ENCODE measurements at regions not wholly inside any gene's neighbourhood (a gene's known extent, or its start where the extent isn't known, plus 50 kb on each side); places are given as distances from the start of the nearest gene placed in this dataset.
A peak's percentile ranks its signal among the peaks of the same experiment; 100 is the strongest.

DNA sequence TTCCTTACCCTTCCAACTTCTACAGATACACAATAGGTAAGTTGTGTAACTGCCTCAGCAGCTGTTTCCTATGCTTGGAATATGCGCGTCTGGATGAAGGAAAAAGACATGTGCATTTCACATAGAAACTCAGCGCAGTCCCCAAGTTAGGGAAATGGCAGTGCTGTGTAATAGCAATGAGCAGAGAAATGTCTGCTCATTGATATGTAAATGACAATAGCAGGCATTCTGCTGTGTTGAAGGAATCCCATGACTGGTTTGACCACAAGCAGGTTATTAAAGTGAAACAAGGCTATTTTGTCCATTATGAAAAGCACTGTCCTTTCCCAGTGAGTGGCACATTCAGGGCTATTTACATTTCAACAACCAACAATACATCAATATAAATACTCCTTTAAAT lies 106.6 kb downstream of the BTG1 start:
- Histone ChIP-seq H3K4me3 (ENCODE audit: low read length) (peak overlapping the region; percentile 18; the same call in 1 of the 2 replicates), H3K9ac (ENCODE audit: low read depth, low read length) (peak overlapping the region; percentile 13; the same call in 1 of the 2 replicates), H3K4me1 (ENCODE audit: insufficient read depth, low read length) (peaks cover 33% of the 10 kb centered on the region), H3K36me3 (ENCODE audit: insufficient read depth, low read depth, low read length) (no peaks in the 10 kb centered on the region), H3K27me3 (ENCODE audit: insufficient read depth, low read length) (no peaks in the 10 kb centered on the region), H3K27ac (ENCODE audit: low read length) (no peak overlapping the region), H3K9me3 (ENCODE audit: insufficient read depth, low read depth, low read length) (no peaks in the 10 kb centered on the region)

- H3K4me3 ChIP-seq (ENCODE audit: low read length), result no peak overlapping the region
- H3K4me1 ChIP-seq (ENCODE audit: insufficient read depth, low read length), result peaks cover 33% of the 10 kb centered on the region
- no peaks in the 10 kb centered on the region for H3K9me3 ChIP-seq (ENCODE audit: insufficient read depth, low read depth, low read length)
- no peak overlapping the region for H3K27ac ChIP-seq (ENCODE audit: low read length)
- no peaks in the 10 kb centered on the region for H3K27me3 ChIP-seq (ENCODE audit: insufficient read depth, low read length)
- no peaks in the 10 kb centered on the region for H3K36me3 ChIP-seq (ENCODE audit: insufficient read depth, low read depth, low read length)
- peak overlapping the region; percentile 13; the same call in 1 of the 2 replicates for H3K9ac ChIP-seq (ENCODE audit: low read depth, low read length)
Measured at GRCh38 chr12:92038476-92038875, 107.2 kb downstream of the BTG1 start.

- no peak overlapping the region for H3K27ac ChIP-seq (ENCODE audit: low read length)
- no peaks in the 10 kb centered on the region for H3K27me3 ChIP-seq (ENCODE audit: insufficient read depth, low read length)
- peaks cover 33% of the 10 kb centered on the region for H3K4me1 ChIP-seq (ENCODE audit: insufficient read depth, low read length)
- no peaks in the 10 kb centered on the region for H3K9me3 ChIP-seq (ENCODE audit: insufficient read depth, low read depth, low read length)
- no peaks in the 10 kb centered on the region for H3K36me3 ChIP-seq (ENCODE audit: insufficient read depth, low read depth, low read length)
- H3K4me3 ChIP-seq (ENCODE audit: low read length), result no peak overlapping the region
- H3K9ac ChIP-seq (ENCODE audit: low read depth, low read length), result no peak overlapping the region
Measured at GRCh38 chr12:92036771-92037453, 108.7 kb downstream of the BTG1 start.

- Histone ChIP-seq H3K9ac (ENCODE audit: low read depth, low read length) (no peak overlapping the region), H3K36me3 (ENCODE audit: insufficient read depth, low read depth, low read length) (no peaks in the 10 kb centered on the region), H3K4me1 (ENCODE audit: insufficient read depth, low read length) (peaks cover 33% of the 10 kb centered on the region), H3K9me3 (ENCODE audit: insufficient read depth, low read depth, low read length) (no peaks in the 10 kb centered on the region), H3K27ac (ENCODE audit: low read length) (no peak overlapping the region), H3K4me3 (ENCODE audit: low read length) (no peak overlapping the region), H3K27me3 (ENCODE audit: insufficient read depth, low read length) (no peaks in the 10 kb centered on the region)
Measured at GRCh38 chr12:92036061-92036620, 109.5 kb downstream of the BTG1 start.

- Histone ChIP-seq H3K27ac (ENCODE audit: low read length) (no peak overlapping the region), H3K9ac (ENCODE audit: low read depth, low read length) (no peak overlapping the region; the same call in 1 of the 2 replicates), H3K4me3 (ENCODE audit: low read length) (peak overlapping the region; percentile 32; the same call in 1 of the 2 replicates)
Measured at GRCh38 chr12:92035477-92035876, 110.2 kb downstream of the BTG1 start.

GRCh38 chr12:92034858-92035401 lies 110.7 kb downstream of the BTG1 start:
- no peak overlapping the region for H3K27ac ChIP-seq (ENCODE audit: low read length)
- H3K9me3 ChIP-seq (ENCODE audit: insufficient read depth, low read depth, low read length), result no peaks in the 10 kb centered on the region
- H3K27me3 ChIP-seq (ENCODE audit: insufficient read depth, low read length), result no peaks in the 10 kb centered on the region
- no peaks in the 10 kb centered on the region for H3K36me3 ChIP-seq (ENCODE audit: insufficient read depth, low read depth, low read length)
- peaks cover 33% of the 10 kb centered on the region for H3K4me1 ChIP-seq (ENCODE audit: insufficient read depth, low read length)
- peak overlapping the region; percentile 14; the same call in 1 of the 2 replicates for H3K9ac ChIP-seq (ENCODE audit: low read depth, low read length)
- H3K4me3 ChIP-seq (ENCODE audit: low read length), result peak overlapping the region; percentile 32; the same call in 1 of the 2 replicates

More at GRCh38 chr12:92035477-92035876, 110.2 kb downstream of the BTG1 start:
- no peaks in the 10 kb centered on the region for H3K36me3 ChIP-seq (ENCODE audit: insufficient read depth, low read depth, low read length)
- peaks cover 33% of the 10 kb centered on the region for H3K4me1 ChIP-seq (ENCODE audit: insufficient read depth, low read length)
- no peaks in the 10 kb centered on the region for H3K27me3 ChIP-seq (ENCODE audit: insufficient read depth, low read length)
- no peaks in the 10 kb centered on the region for H3K9me3 ChIP-seq (ENCODE audit: insufficient read depth, low read depth, low read length)

DNA sequence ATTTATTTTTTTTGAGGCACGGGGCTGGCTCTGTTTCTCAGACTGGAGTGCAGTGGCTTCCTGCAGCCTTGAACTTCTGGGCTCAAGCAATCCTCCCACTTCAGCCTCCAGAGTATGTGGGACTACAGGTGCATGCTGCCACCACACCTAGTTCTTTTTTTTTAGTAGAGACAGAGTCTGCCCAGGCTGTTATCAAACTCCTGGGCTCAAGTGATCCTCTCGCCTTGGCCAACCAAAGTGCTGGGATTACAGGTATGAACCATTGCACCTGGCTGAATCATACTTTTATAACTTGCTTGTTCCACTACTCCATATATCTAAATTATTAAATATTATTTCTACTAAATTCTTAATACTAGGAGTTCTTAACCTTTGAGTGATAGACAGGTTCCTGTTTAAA lies 111.6 kb downstream of the BTG1 start:
- Histone ChIP-seq H3K4me3 (ENCODE audit: low read length) (no peak overlapping the region), H3K27ac (ENCODE audit: low read length) (no peak overlapping the region), H3K4me1 (ENCODE audit: insufficient read depth, low read length) (peaks cover 27% of the 10 kb centered on the region), H3K9ac (ENCODE audit: low read depth, low read length) (no peak overlapping the region), H3K27me3 (ENCODE audit: insufficient read depth, low read length) (no peaks in the 10 kb centered on the region), H3K36me3 (ENCODE audit: insufficient read depth, low read depth, low read length) (no peaks in the 10 kb centered on the region), H3K9me3 (ENCODE audit: insufficient read depth, low read depth, low read length) (no peaks in the 10 kb centered on the region)

DNA sequence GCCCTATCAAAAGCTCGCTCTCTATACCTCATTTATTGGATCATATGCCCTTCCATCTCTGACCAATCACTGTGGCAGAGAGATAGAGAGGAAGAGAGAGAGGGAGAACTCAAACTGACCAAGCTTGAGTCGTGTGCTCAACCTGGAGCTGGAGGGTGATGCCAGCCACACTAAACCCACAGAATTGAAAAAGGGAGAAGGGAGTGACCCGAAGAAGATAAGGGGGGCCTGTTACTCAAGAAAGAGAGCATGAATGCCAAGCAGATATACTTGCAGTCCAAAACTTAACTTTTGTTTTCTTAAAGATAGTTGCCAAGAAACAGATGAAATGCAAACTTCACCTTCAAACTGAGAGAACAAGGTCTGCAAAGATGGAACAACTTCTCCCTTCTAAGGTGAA lies 112.7 kb downstream of the BTG1 start:
- H3K27ac ChIP-seq (ENCODE audit: low read length), result no peak overlapping the region
- H3K36me3 ChIP-seq (ENCODE audit: insufficient read depth, low read depth, low read length), result no peaks in the 10 kb centered on the region
- H3K27me3 ChIP-seq (ENCODE audit: insufficient read depth, low read length), result no peaks in the 10 kb centered on the region

GRCh38 chr12:92032101-92032500 lies 113.5 kb downstream of the BTG1 start:
- Histone ChIP-seq H3K27me3 (ENCODE audit: insufficient read depth, low read length) (no peaks in the 10 kb centered on the region), H3K4me3 (ENCODE audit: low read length) (no peak overlapping the region), H3K4me1 (ENCODE audit: insufficient read depth, low read length) (peaks cover 15% of the 10 kb centered on the region), H3K27ac (ENCODE audit: low read length) (no peak overlapping the region), H3K9me3 (ENCODE audit: insufficient read depth, low read depth, low read length) (no peaks in the 10 kb centered on the region), H3K36me3 (ENCODE audit: insufficient read depth, low read depth, low read length) (no peaks in the 10 kb centered on the region), H3K9ac (ENCODE audit: low read depth, low read length) (no peak overlapping the region)

More for the DNA sequence above, 112.7 kb downstream of the BTG1 start:
- H3K9ac ChIP-seq (ENCODE audit: low read depth, low read length), result no peak overlapping the region
- no peaks in the 10 kb centered on the region for H3K9me3 ChIP-seq (ENCODE audit: insufficient read depth, low read depth, low read length)
- peaks cover 16% of the 10 kb centered on the region for H3K4me1 ChIP-seq (ENCODE audit: insufficient read depth, low read length)
- H3K4me3 ChIP-seq (ENCODE audit: low read length), result no peak overlapping the region

- Histone ChIP-seq H3K27me3 (ENCODE audit: insufficient read depth, low read length) (no peaks in the 10 kb centered on the region), H3K9me3 (ENCODE audit: insufficient read depth, low read depth, low read length) (no peaks in the 10 kb centered on the region), H3K27ac (ENCODE audit: low read length) (no peak overlapping the region), H3K36me3 (ENCODE audit: insufficient read depth, low read depth, low read length) (no peaks in the 10 kb centered on the region), H3K4me1 (ENCODE audit: insufficient read depth, low read length) (peaks cover 10% of the 10 kb centered on the region), H3K4me3 (ENCODE audit: low read length) (no peak overlapping the region), H3K9ac (ENCODE audit: low read depth, low read length) (no peak overlapping the region)
Measured at GRCh38 chr12:92030618-92031017, 115.0 kb downstream of the BTG1 start.

DNA sequence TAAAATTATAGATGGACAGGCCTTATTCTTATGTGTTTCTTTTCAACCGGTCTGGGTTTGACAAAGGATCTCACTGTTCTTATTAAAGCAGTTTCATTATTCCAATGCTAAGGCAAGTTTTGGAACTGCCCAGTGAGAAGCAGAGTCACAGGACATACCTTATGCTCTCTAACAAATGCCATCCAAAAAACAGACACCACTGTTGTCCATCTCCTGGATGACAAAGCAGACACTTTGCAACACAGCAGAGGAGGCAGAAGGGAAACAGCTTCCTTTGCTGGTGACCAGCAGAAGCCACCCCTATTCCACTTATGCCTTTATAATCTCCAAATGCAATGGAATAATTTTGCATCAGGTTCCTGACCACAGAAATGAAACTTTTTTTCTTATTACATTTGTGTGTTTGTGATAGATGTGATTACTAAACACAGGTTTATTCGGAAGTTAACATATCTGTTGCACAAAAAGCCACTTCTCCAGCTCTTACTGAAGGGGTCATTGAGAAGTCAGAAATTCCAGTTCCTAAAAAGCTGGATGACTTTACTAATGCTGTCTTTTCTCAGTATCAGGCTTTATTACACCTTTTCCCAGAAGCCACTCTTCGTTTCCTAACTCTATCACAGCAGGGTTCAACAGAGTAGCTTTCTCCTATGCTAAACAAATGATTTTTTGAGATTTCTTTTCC lies 115.6 kb downstream of the BTG1 start:
- Histone ChIP-seq H3K4me3 (ENCODE audit: low read length) (no peak overlapping the region), H3K27me3 (ENCODE audit: insufficient read depth, low read length) (no peaks in the 10 kb centered on the region), H3K27ac (ENCODE audit: low read length) (no peak overlapping the region), H3K36me3 (ENCODE audit: insufficient read depth, low read depth, low read length) (no peaks in the 10 kb centered on the region), H3K9me3 (ENCODE audit: insufficient read depth, low read depth, low read length) (no peaks in the 10 kb centered on the region), H3K9ac (ENCODE audit: low read depth, low read length) (no peak overlapping the region), H3K4me1 (ENCODE audit: insufficient read depth, low read length) (peaks cover 4% of the 10 kb centered on the region)

Data from iPS-20b (cell line).